ENCODE measurements at regions not wholly inside any gene's neighbourhood (a gene's known extent, or its start where the extent isn't known, plus 50 kb on each side); places are given as distances from the start of the nearest gene placed in this dataset.
"Not testable (repeated sequence)": the region's sequence is repeated elsewhere in the genome, so short reads cannot be mapped to it uniquely, and the experiment has no call there.

GRCh38 chr21:15932726-15933125 is 202.9 kb downstream of the USP25 start:
- intact Hi-C loops (cut with DNase I) = no loop called here
- no peak for DNase-seq (ENCODE audit: low spot score)

GRCh38 chr21:15935530-15935929 is 205.7 kb downstream of the USP25 start:
- intact Hi-C loops (cut with DNase I) = no loop called here
- DNase-seq (ENCODE audit: low spot score) = no peak

- intact Hi-C loops (cut with DNase I) = no loop called here
Observed at GRCh38 chr21:15943009-15943666, 213.4 kb downstream of the USP25 start.

GRCh38 chr21:15947677-15948076 is 217.9 kb downstream of the USP25 start:
- DNase-seq (ENCODE audit: low spot score) = no peak

More at GRCh38 chr21:15943009-15943666, 213.4 kb downstream of the USP25 start:
- DNase-seq (ENCODE audit: low spot score) = no peak

GRCh38 chr21:15953551-15954116 is 223.9 kb downstream of the USP25 start:
- intact Hi-C loops (cut with DNase I) = no loop called here
- DNase-seq (ENCODE audit: low spot score) = no peak

More at GRCh38 chr21:15947677-15948076, 217.9 kb downstream of the USP25 start:
- intact Hi-C loops (cut with DNase I) = no loop called here

- intact Hi-C loops (cut with DNase I) = no loop called here
- no peak for DNase-seq (ENCODE audit: low spot score)
Observed at GRCh38 chr21:15964236-15964855, 234.6 kb downstream of the USP25 start.

- intact Hi-C loops (cut with DNase I) = no loop called here
- no peak for DNase-seq (ENCODE audit: low spot score)
Observed at GRCh38 chr21:15966231-15966630, 236.4 kb downstream of the USP25 start.

GRCh38 chr21:15966651-15967050 is 236.9 kb downstream of the USP25 start:
- intact Hi-C loops (cut with DNase I) = no loop called here
- DNase-seq (ENCODE audit: low spot score) = no peak

- intact Hi-C loops (cut with DNase I) = no loop called here
- DNase-seq (ENCODE audit: low spot score) = no peak
Observed at GRCh38 chr21:15967661-15968060, 237.9 kb downstream of the USP25 start.

GRCh38 chr21:15968776-15969310 is 239.1 kb downstream of the USP25 start:
- intact Hi-C loops (cut with DNase I) = no loop called here
- DNase-seq (ENCODE audit: low spot score) = no peak

- DNase-seq (ENCODE audit: low spot score) = no peak
- intact Hi-C loops (cut with DNase I) = no loop called here
Observed at GRCh38 chr21:15976807-15977206, 247.0 kb downstream of the USP25 start.

- intact Hi-C loops (cut with DNase I) = no loop called here
- no peak for DNase-seq (ENCODE audit: low spot score)
Observed at GRCh38 chr21:15978215-15978738, 248.5 kb downstream of the USP25 start.

- DNase-seq (ENCODE audit: low spot score); intact Hi-C loops (cut with DNase I): not testable (repeated sequence)
Observed at GRCh38 chr21:15979493-15979892, 249.7 kb downstream of the USP25 start.

GRCh38 chr21:15986277-15986676 is 256.5 kb downstream of the USP25 start:
- no peak for DNase-seq (ENCODE audit: low spot score)
- intact Hi-C loops (cut with DNase I) = no loop called here

GRCh38 chr21:15992171-15992570 is 262.4 kb downstream of the USP25 start:
- DNase-seq (ENCODE audit: low spot score) = no peak
- intact Hi-C loops (cut with DNase I) = no loop called here

GRCh38 chr21:15993951-15994350 is 264.2 kb downstream of the USP25 start:
- no peak for DNase-seq (ENCODE audit: low spot score)
- intact Hi-C loops (cut with DNase I) = no loop called here

GRCh38 chr21:15999741-16000140 is 270.0 kb downstream of the USP25 start:
- DNase-seq (ENCODE audit: low spot score) = no peak
- intact Hi-C loops (cut with DNase I) = no loop called here

- no peak for DNase-seq (ENCODE audit: low spot score)
- intact Hi-C loops (cut with DNase I) = no loop called here
Observed at GRCh38 chr21:16002874-16003466, 273.2 kb downstream of the USP25 start.

GRCh38 chr21:16004086-16004485 is 274.3 kb downstream of the USP25 start:
- intact Hi-C loops (cut with DNase I) = no loop called here
- DNase-seq (ENCODE audit: low spot score) = no peak

- intact Hi-C loops (cut with DNase I) = no loop called here
- DNase-seq (ENCODE audit: low spot score) = no peak
Observed at GRCh38 chr21:16004523-16004922, 274.7 kb downstream of the USP25 start.
